HUES48 (cell line): ENCODE measurements at regions not wholly inside any gene's neighbourhood (a gene's known extent, or its start where the extent isn't known, plus 50 kb on each side); places are given as distances from the start of the nearest gene placed in this dataset.

Experiments
- H3K27ac ChIP-seq: one replicate; pipeline ENCODE4 v1.7.0; 2013; ENCODE audit warnings: low read depth, low read length, inconsistent platforms
- H3K27me3 ChIP-seq: 2 replicates; pipeline ENCODE4 v1.6.1; 2013; ENCODE audit warnings: mild to moderate bottlenecking, low read length; ENCODE audit not compliant: control insufficient read depth, insufficient read depth
- H3K36me3 ChIP-seq: 2 replicates; pipeline ENCODE4 v1.6.1; 2013; ENCODE audit warnings: low read length; ENCODE audit not compliant: control insufficient read depth, insufficient read depth
- H3K4me1 ChIP-seq: 2 replicates; pipeline ENCODE4 v1.6.1; 2013; ENCODE audit warnings: mild to moderate bottlenecking, low read length; ENCODE audit not compliant: control insufficient read depth, insufficient read depth
- H3K4me3 ChIP-seq: 2 replicates; pipeline ENCODE4 v1.5.1; 2013; ENCODE audit warnings: mild to moderate bottlenecking, low read depth, low read length
- H3K9ac ChIP-seq: 2 replicates; pipeline ENCODE4 v1.6.1; 2013; ENCODE audit warnings: mild to moderate bottlenecking, low read depth, low read length, moderate library complexity
- H3K9me3 ChIP-seq: 2 replicates; pipeline ENCODE4 v1.6.1; 2013; ENCODE audit warnings: low read length; ENCODE audit not compliant: control insufficient read depth, insufficient read depth

- no peaks in the 10 kb centered on the region for H3K4me1 ChIP-seq
- H3K4me3 ChIP-seq: no peak overlapping the region
- H3K9me3 ChIP-seq: peaks cover 7% of the 10 kb centered on the region; the same call in 1 of the 2 replicates
- H3K27me3 ChIP-seq: no peaks in the 10 kb centered on the region
- no peaks in the 10 kb centered on the region for H3K36me3 ChIP-seq
- no peak overlapping the region for H3K9ac ChIP-seq
- H3K27ac ChIP-seq: no peak overlapping the region
Observed at GRCh38 chr3:89813500-89813899, 706.1 kb downstream of the EPHA3 start.

GRCh38 chr3:89841041-89841440 lies 733.6 kb downstream of the EPHA3 start:
- Histone ChIP-seq H3K9ac (no peak overlapping the region), H3K27ac (no peak overlapping the region)

GRCh38 chr3:89845053-89845452 lies 737.6 kb downstream of the EPHA3 start:
- Histone ChIP-seq H3K27me3 (no peaks in the 10 kb centered on the region), H3K9me3 (no peaks in the 10 kb centered on the region), H3K36me3 (no peaks in the 10 kb centered on the region), H3K9ac (no peak overlapping the region), H3K4me3 (no peak overlapping the region), H3K27ac (no peak overlapping the region), H3K4me1 (peaks cover 1% of the 10 kb centered on the region; the same call in 1 of the 2 replicates)

More at GRCh38 chr3:89841041-89841440, 733.6 kb downstream of the EPHA3 start:
- no peaks in the 10 kb centered on the region for H3K9me3 ChIP-seq
- no peaks in the 10 kb centered on the region for H3K36me3 ChIP-seq
- H3K27me3 ChIP-seq: no peaks in the 10 kb centered on the region
- peaks cover 3% of the 10 kb centered on the region; the same call in 1 of the 2 replicates for H3K4me1 ChIP-seq
- H3K4me3 ChIP-seq: no peak overlapping the region

- Histone ChIP-seq H3K4me1 (peaks cover 13% of the 10 kb centered on the region), H3K4me3 (no peak overlapping the region), H3K36me3 (no peaks in the 10 kb centered on the region), H3K9ac (no peak overlapping the region), H3K9me3 (no peaks in the 10 kb centered on the region), H3K27ac (no peak overlapping the region), H3K27me3 (no peaks in the 10 kb centered on the region)
Observed at GRCh38 chr3:89847955-89848354, 740.5 kb downstream of the EPHA3 start.

DNA sequence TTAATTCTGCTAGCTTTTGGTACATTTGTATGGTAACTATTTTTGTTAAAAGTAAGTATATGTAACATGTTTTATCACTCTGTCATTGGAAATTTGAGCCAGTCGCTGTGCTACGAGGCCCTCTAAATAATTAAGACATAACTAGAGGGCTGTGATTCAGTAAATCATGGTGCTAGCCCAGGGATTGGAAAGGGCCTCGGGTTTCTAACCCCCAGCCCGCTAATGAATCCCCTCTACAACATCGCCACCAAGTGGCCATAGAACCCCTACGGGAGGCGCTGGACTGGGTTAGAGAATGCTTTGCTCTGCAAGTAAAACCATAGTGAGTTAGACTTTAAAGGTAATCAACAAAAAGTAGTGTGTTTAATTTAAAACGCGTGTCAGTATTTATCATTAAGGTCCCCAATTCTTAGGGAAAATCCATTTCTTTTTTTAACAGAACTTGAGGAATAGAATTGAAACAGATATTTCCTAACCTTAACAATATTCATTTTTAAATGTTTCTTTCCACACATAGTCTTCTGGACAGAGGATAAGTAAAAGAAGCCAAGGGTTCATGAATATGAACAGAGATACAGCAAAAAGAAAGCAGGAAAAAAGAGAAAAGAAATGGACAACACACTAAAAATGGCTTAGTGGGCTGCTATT lies 744.7 kb downstream of the EPHA3 start:
- H3K4me1 ChIP-seq: peaks cover 13% of the 10 kb centered on the region
- H3K9ac ChIP-seq: no peak overlapping the region
- H3K36me3 ChIP-seq: no peaks in the 10 kb centered on the region
- H3K27me3 ChIP-seq: no peaks in the 10 kb centered on the region
- H3K4me3 ChIP-seq: no peak overlapping the region
- no peak overlapping the region for H3K27ac ChIP-seq
- H3K9me3 ChIP-seq: no peaks in the 10 kb centered on the region

- Histone ChIP-seq H3K27me3 (no peaks in the 10 kb centered on the region), H3K27ac (no peak overlapping the region), H3K9ac (no peak overlapping the region), H3K36me3 (no peaks in the 10 kb centered on the region), H3K9me3 (no peaks in the 10 kb centered on the region), H3K4me3 (no peak overlapping the region), H3K4me1 (peaks cover 17% of the 10 kb centered on the region)
Observed at GRCh38 chr3:89859757-89860156, 752.3 kb downstream of the EPHA3 start.

DNA sequence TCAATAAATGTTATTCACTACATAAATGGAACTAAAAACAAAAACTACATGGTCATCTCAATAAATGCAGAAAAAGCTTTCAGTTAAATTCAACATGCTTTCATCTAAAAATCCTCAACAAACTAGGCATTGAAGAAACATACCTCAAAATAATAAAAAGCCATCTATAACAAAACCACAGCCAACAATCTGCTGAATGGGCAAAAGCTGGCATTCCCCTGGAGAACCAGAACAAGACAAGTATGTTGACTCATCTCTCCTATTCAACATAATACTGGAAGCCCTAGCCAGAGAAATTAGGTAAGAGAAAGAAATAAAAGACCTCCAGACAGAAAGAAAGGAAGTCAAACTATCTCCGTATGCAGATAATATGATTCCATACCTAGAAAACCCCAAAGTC lies 759.9 kb downstream of the EPHA3 start:
- Histone ChIP-seq H3K27me3 (no peaks in the 10 kb centered on the region), H3K27ac (no peak overlapping the region), H3K36me3 (no peaks in the 10 kb centered on the region), H3K9ac (no peak overlapping the region), H3K9me3 (no peaks in the 10 kb centered on the region), H3K4me3 (no peak overlapping the region), H3K4me1 (no peaks in the 10 kb centered on the region)

GRCh38 chr3:89876116-89876515 lies 768.7 kb downstream of the EPHA3 start:
- no peaks in the 10 kb centered on the region for H3K27me3 ChIP-seq
- no peaks in the 10 kb centered on the region for H3K9me3 ChIP-seq

DNA sequence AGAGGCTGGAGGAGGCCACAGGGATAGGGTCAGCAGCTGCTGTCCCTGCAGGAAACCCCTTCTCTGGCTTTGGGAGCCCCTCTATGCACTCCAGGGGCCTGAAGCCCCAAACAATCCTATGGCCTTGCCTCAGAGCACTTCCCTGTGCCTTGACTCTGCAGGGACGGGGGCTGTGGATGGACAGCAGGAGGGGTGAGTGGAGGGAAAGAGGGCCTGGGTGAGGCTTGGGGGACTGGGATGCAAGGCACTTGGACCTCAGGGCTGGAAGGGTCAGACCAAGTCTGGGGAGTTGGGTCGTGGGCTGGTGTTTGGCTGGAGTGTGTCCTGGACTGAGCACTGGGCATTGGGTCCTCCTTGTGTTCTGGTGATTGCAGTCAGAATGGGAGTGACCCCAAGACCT lies 769.8 kb downstream of the EPHA3 start:
- H3K27ac ChIP-seq: no peak overlapping the region
- H3K27me3 ChIP-seq: no peaks in the 10 kb centered on the region
- no peaks in the 10 kb centered on the region for H3K36me3 ChIP-seq
- H3K9me3 ChIP-seq: no peaks in the 10 kb centered on the region
- H3K4me3 ChIP-seq: no peak overlapping the region
- H3K9ac ChIP-seq: no peak overlapping the region
- no peaks in the 10 kb centered on the region for H3K4me1 ChIP-seq

More at GRCh38 chr3:89876116-89876515, 768.7 kb downstream of the EPHA3 start:
- H3K9ac ChIP-seq: no peak overlapping the region
- no peaks in the 10 kb centered on the region for H3K4me1 ChIP-seq
- no peak overlapping the region for H3K27ac ChIP-seq
- H3K4me3 ChIP-seq: no peak overlapping the region
- H3K36me3 ChIP-seq: no peaks in the 10 kb centered on the region

DNA sequence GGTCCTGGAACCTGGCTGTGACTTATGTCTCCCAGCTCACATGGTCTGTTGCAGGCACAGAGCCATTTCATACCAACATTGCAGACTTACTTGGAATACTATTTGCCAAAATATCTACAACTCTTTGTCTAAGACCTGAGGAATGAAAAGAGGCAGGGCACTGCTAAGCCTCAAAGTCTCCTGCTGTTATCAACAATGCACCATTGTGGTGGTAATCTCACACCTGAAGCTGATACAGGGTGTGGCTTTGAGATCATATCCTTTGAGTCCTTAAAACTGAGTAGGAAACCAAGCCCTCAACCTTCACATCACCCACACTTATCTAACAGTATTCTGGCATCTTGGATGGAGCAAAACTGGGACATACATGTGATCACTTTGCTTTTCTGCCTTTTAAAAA lies 782.0 kb downstream of the EPHA3 start:
- no peak overlapping the region; the same call in 1 of the 2 replicates for H3K4me3 ChIP-seq
- H3K9me3 ChIP-seq: peaks cover 10% of the 10 kb centered on the region
- H3K36me3 ChIP-seq: no peaks in the 10 kb centered on the region
- peak overlapping the region; percentile 54 for H3K27ac ChIP-seq
- no peaks in the 10 kb centered on the region for H3K27me3 ChIP-seq
- no peak overlapping the region for H3K9ac ChIP-seq
- H3K4me1 ChIP-seq: peaks cover 10% of the 10 kb centered on the region

GRCh38 chr3:89908711-89909213 lies 801.3 kb downstream of the EPHA3 start:
- Histone ChIP-seq H3K4me3 (no peak overlapping the region), H3K36me3 (no peaks in the 10 kb centered on the region), H3K9me3 (peaks cover 12% of the 10 kb centered on the region; the same call in 1 of the 2 replicates), H3K9ac (no peak overlapping the region), H3K27me3 (no peaks in the 10 kb centered on the region), H3K27ac (no peak overlapping the region), H3K4me1 (no peaks in the 10 kb centered on the region)
